GM12892 (cell line): ENCODE measurements at regions not wholly inside any gene's neighbourhood (a gene's known extent, or its start where the extent isn't known, plus 50 kb on each side); places are given as distances from the start of the nearest gene placed in this dataset.

ENCODE experiments used
- POLR2A ChIP-seq: IDR thresholded peaks from 2 replicates; pipeline ENCODE4 v1.6.1; 2011; ENCODE audit warnings: low read depth, low read length, control low read depth
- POLR2AphosphoS5 ChIP-seq: IDR thresholded peaks from 2 replicates; pipeline ENCODE4 v1.6.1; 2011; ENCODE audit warnings: low read depth, low read length, control low read depth
- TAF1 ChIP-seq: IDR thresholded peaks from 2 replicates; pipeline ENCODE4 v1.6.1; 2011; ENCODE audit warnings: low read depth, mild to moderate bottlenecking, control low read depth, low read length, borderline replicate concordance

GRCh38 chr13:64327505-64328194 lies 2902.5 kb downstream of the PCDH9 start:
- TF ChIP-seq POLR2A (no peak), POLR2AphosphoS5 (no peak), TAF1 (no peak)
